GM23338 (cell line): ENCODE measurements at regions not wholly inside any gene's neighbourhood (a gene's known extent, or its start where the extent isn't known, plus 50 kb on each side); places are given as distances from the start of the nearest gene placed in this dataset.
A peak's percentile ranks its signal among the peaks of the same experiment; 100 is the strongest.

Source experiments
- CREB1 ChIP-seq: fragments of 250-450 bp; sonication (Bioruptor Pico); IDR thresholded peaks from 2 replicates; pipeline ENCODE4 v1.5.0; 2020; ENCODE audit warnings: low read depth, mild to moderate bottlenecking, moderate library complexity
- CTCF ChIP-seq, 2 experiments: fragments of 200-600 bp in 1 of 2; sonication (generic) in 1 of 2; conservative IDR thresholded peaks; 2 replicates each; pipeline versions ENCODE4 v1.5.1 to v1.6.1; 2016 to 2017; ENCODE audit warnings: antibody characterized with exemption in 2 of 2, low read depth in 2 of 2, mild to moderate bottlenecking in 2 of 2, moderate library complexity in 1 of 2
- ETS1 ChIP-seq: IDR thresholded peaks from 2 replicates; pipeline ENCODE4 v1.6.1; 2016; ENCODE audit warnings: antibody characterized with exemption
- EZH2 ChIP-seq: fragments of 200-600 bp; sonication (generic); IDR thresholded peaks from one replicate; pipeline ENCODE4 v1.8.0; 2017; ENCODE audit warnings: antibody characterized with exemption, mild to moderate bottlenecking, low read depth; ENCODE audit not compliant: unreplicated experiment
- EZH2phosphoT487 ChIP-seq: fragments of 200-600 bp; sonication (generic); IDR thresholded peaks from one replicate; pipeline ENCODE4 v1.8.1; 2018; ENCODE audit warnings: antibody characterized with exemption; ENCODE audit not compliant: unreplicated experiment
- JUNB ChIP-seq: IDR thresholded peaks from one replicate; pipeline ENCODE4 v1.6.1; 2016; ENCODE audit warnings: antibody characterized with exemption; ENCODE audit not compliant: unreplicated experiment
- NANOG ChIP-seq: IDR thresholded peaks from 2 replicates; pipeline ENCODE4 v1.6.1; 2016; ENCODE audit warnings: antibody characterized with exemption, borderline replicate concordance
- POLR2AphosphoS5 ChIP-seq: IDR thresholded peaks from 2 replicates; pipeline ENCODE4 v1.6.1; 2016; ENCODE audit warnings: antibody characterized with exemption, low read depth
- REST ChIP-seq: IDR thresholded peaks from one replicate; pipeline ENCODE4 v1.6.1; 2018; ENCODE audit warnings: antibody characterized with exemption; ENCODE audit not compliant: unreplicated experiment
- ZNF114 ChIP-seq: fragments of 250-450 bp; sonication (Bioruptor Pico); IDR thresholded peaks from 2 replicates; pipeline ENCODE4 v1.5.0; 2020; ENCODE audit warnings: mild to moderate bottlenecking, moderate library complexity

DNA sequence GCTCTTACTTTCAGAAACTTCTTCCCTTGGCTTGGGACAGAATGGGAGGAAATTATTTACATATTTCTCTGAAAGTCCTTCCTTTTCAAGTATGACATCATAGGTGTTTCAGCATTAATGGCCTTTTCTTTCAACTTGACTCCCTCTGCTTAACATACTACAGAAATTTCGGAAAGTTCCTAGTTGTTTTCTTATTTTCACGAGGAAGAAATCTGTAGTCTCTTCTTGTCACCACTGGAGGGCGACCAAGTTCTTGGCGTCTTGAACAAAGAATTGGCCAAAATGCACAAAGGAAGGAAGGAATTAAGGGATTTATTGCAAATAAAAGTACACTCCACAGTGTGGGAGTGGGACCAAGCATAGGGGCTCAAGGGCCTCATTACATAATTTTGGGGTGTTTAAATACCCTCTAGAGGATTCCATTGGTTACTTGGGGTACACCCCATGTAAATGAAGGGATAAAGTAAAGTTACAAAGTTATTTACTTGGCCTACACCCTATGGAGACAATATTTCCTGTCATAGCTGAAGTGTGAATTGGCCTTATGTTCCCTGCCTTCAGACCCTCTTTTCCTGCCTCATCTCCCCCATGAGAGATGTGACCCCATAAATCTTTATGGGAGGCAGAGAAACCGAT lies 70.4 kb downstream of the RPL10L start:
- peak; percentile 80 to 87 for TF ChIP-seq CTCF (conservative IDR thresholded peaks at IDR 0.05; ENCODE audit: low read depth in 2 of 2)
- no peak for TF ChIP-seq NANOG
- no peak for TF ChIP-seq EZH2
- TF ChIP-seq JUNB: no peak
- no peak for TF ChIP-seq POLR2AphosphoS5
- TF ChIP-seq EZH2phosphoT487: no peak
- no peak for TF ChIP-seq CREB1 (CRISPR knock-in tag)
- TF ChIP-seq REST: no peak
- no peak for TF ChIP-seq ETS1
- TF ChIP-seq ZNF114 (CRISPR knock-in tag): no peak
